Renal cortical epithelial cell (primary cell): ENCODE measurements at regions not wholly inside any gene's neighbourhood (a gene's known extent, or its start where the extent isn't known, plus 50 kb on each side); places are given as distances from the start of the nearest gene placed in this dataset.

Experiments
- DNase-seq: peaks from one replicate; pipeline ENCODE4 v3.0.0-alpha.2; 2011; ENCODE audit warnings: low read depth

DNA sequence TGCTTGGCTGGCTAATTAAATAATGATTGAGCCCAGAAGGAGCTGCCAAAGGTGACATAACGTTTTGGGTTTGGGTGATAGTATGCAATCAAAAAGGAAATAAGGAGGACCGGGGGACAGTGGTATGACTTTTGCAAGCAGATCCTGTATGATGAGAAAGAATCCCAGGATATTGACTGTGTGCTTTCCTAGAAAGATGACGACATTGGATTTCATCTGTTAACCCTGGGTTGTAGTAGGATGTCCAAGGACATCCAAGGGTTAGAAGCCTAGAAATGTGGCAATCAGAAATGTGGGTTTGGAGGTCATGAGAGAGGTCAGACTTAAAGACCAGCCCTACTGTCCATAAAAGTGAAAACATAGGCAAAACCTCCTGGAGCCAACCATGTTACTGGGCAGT lies 50.3 kb upstream of the HMHB1 start:
- DNase-seq: no peak

GRCh38 chr5:143760755-143761154 lies 51.2 kb upstream of the HMHB1 start:
- no peak for DNase-seq

GRCh38 chr5:143760131-143760505 lies 51.8 kb upstream of the HMHB1 start:
- DNase-seq: no peak

DNA sequence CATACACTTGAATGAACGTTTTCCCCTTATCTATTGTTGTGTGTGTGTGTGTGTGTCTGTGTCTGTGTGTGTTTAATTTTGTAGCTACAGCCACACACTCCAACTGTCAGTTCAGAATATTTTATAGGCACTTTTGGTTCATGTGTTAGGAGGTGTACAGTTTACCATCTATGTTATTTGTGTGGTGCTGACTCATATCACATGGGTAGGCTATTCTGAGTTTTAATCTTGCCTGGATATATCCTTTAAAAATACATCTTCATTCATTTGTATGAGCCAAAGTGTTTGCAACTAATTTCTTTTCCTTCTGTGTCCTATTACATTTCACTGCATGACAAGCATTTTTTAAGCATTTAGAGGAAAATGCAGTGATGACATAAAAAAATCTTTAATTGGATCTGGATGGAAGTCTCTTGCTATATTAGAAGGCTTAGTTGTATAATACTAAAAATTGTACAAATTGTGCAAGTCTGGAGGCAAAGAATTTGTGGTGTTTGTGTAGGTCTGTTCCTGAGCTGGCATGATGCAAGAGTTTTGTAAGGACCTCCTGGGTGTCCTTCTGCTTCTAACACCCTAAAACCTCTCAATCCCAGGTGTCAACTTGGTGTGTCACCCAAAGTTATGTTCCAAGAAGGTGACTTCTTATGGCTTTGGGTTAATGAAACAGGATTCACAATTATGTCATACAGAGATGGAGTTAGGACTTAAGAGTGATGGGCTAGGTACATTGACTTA lies 52.4 kb upstream of the HMHB1 start:
- DNase-seq: no peak

DNA sequence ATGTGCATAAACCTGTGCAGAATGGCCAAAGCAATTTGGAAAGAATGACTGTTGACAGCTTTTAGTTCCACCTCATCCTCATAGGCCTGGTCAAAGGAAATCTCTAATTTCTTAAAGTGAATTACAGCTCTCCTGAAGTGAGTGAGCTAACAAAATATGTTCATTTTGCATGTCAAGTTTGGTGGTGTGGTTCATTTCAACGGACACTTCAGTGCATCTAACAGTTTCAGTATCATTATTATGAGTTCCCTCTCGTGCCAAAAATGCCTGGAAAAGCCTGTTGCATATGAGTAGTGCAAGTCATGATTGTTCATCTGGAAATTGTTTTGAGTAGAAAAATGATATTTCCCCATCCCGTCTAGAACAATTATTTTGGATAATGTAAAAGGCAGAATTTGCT lies 53.2 kb upstream of the HMHB1 start:
- DNase-seq: no peak

DNA sequence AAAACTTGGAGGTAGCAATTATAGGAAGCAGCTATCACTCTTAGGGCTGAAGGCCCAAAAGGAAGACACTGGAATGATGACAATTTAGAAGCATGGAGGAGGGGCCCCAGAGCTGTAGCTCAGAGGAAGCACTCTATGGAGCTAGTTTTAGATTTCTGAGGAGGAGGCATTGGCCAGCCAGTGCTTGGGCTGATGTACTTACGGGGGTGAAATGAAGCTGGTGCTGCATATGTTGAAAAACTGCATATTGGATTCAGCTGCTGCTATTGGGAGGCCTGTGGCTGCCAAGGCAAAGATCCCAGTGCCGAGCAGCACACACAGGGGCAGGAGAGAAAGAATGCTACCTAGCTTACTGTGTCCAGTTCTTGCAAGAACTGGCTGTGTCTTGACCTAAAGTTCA lies 53.9 kb upstream of the HMHB1 start:
- no peak for DNase-seq

GRCh38 chr5:143757116-143757515 lies 54.8 kb upstream of the HMHB1 start:
- DNase-seq: no peak

- no peak for DNase-seq
These were observed 56.0 kb upstream of the HMHB1 start for GRCh38 chr5:143755966-143756365.

- no peak for DNase-seq
These were observed 59.7 kb upstream of the HMHB1 start for GRCh38 chr5:143752165-143752850.

- DNase-seq: no peak
These were observed 60.6 kb upstream of the HMHB1 start for GRCh38 chr5:143751342-143751741.

GRCh38 chr5:143749581-143750205 lies 62.3 kb upstream of the HMHB1 start:
- DNase-seq: no peak

GRCh38 chr5:143748516-143748915 lies 63.4 kb upstream of the HMHB1 start:
- DNase-seq: no peak

GRCh38 chr5:143742951-143743350 lies 69.0 kb upstream of the HMHB1 start:
- DNase-seq: no peak

- no peak for DNase-seq
These were observed 70.5 kb upstream of the HMHB1 start for GRCh38 chr5:143741421-143741820.

- DNase-seq: peak; percentile 51
These were observed 71.0 kb upstream of the HMHB1 start for GRCh38 chr5:143740956-143741355.

GRCh38 chr5:143739746-143740145 lies 72.2 kb upstream of the HMHB1 start:
- DNase-seq: peak; percentile 29

DNA sequence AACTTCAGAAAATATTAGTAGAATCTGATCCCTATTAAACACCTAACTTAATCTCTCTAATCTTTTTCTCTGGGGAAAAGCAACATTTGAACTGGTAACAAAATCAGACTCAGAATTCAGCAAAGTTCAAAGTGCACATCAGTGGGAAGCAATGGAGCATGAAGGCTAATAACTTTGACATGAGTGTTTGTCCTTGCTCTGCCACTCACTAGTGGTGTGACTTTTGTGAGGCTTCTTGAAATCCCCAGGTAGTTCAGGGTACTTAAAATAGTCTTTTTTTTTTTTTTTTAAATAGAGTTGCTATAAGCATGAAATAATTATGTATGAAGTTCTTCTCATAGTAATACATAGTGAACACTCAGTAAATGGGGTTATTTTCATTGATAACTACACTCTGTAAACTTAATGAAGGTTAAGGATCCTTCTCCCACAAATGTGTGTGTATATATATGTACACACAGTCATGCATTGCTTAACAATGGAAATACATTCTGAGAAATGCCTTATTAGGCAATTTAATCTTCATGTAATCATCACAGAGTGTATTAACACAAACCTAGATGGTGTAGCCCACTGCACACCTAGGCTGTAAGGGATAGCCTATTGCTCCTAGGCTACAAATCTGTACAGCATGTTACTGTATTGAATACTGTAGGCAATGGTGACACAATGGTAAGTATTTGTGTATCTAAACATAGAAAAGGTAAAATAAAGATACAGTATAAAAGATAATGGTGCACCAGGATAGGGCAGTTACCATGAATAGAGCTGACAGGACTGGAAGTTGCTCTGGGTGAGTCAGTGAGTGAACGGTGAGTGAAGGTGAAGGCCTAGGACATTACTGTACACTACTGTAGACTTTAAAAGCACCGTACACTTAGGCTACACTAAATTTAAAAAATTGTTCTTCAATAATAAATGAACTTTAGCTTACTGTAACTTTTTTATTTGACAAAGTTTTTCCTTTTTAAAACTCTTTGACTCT lies 73.3 kb upstream of the HMHB1 start:
- peak; percentile 77 for DNase-seq

GRCh38 chr5:143737062-143737461 lies 74.9 kb upstream of the HMHB1 start:
- DNase-seq: no peak

- no peak for DNase-seq
These were observed 77.5 kb upstream of the HMHB1 start for GRCh38 chr5:143734456-143734780.

GRCh38 chr5:143733665-143734455 lies 78.1 kb upstream of the HMHB1 start:
- DNase-seq: peak; percentile 13

- DNase-seq: no peak
These were observed 79.6 kb upstream of the HMHB1 start for GRCh38 chr5:143732402-143732801.
